Limb (tissue), 2 donors: ENCODE measurements at regions not wholly inside any gene's neighbourhood (a gene's known extent, or its start where the extent isn't known, plus 50 kb on each side); places are given as distances from the start of the nearest gene placed in this dataset.
"Not testable (repeated sequence)": the region's sequence is repeated elsewhere in the genome, so short reads cannot be mapped to it uniquely, and the experiment has no call there.

Experiments
- DNase-seq, 2 donors: peaks; one replicate each; pipeline ENCODE4 v3.0.0-alpha.2; 2016; ENCODE audit errors: extremely low spot score in 2 of 2

DNA sequence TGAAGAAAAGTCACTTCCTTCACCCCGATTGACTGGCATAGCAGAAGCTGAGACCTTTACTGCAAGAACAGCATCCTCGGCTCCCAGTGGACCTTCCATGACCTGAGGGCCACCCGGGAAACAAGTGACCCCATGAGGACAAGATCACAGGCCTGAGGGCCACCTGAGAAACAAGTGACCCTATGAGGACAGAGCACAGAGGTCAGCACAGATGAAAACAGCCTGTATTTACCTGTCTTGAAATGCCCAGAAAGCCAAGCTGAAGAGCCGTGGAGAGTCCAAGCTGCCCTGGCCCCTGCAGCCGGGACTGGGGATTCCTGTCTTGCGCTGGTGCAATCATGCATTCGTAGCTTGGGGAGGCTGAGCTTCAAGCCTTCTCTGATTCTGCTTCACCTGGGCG is 114.2 kb upstream of the SPACA7 start:
- DNase-seq = no peak

DNA sequence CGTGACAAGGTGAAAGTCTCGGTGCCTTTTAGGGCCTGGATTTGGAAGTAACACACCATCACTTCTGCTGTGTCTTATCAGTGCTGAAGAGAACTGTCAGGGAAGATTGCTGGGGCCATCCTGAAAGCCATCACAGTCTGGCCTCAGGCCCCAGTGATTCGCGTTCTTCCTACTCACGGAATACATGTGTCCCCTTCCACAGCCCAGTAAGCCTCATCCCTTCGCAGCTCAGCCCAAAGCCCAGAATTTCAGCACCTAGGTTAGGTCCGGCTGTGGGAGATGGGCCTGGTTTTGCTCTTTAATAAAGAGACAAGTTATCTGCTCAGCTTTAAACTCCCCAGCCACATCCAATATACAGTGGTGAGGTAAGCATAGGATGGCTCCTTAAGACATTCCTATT is 113.0 kb upstream of the SPACA7 start:
- no peak for DNase-seq

DNA sequence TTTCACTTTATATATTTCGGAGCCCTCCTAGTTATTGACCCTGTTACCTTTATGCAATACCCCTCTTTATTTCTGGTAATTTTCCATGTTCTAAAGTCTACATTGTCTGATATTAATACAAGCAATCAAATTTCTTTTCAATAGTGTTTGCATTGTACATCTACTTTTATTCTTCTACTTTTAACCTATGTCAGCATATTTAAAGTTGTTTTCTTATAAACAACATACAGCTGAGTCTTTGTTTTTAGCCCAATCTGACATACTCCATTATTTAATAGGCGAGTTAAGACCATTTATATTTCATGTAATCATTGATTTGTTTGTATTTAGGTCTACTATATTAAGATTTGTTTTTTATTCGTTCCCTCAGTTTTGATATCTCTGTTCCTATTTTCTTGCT is 108.5 kb upstream of the SPACA7 start:
- DNase-seq = no peak

DNA sequence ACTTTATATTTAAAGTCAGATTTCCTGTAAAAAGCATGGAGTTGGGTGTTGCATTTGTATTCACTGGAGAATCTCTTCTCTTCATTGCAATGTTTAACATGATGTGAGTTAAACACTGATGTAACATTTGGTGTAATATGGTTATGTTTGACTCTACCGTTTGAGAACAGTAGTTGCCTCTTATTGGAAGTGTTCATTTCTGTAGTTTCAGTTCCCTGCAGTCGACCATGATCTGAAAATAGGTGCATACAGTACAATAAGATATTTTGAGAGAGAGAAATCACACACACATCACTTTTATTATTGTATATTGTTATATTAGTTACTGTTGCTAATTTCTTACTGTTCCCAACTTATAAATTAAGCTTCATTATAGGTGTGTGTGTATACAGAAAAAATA is 105.2 kb upstream of the SPACA7 start:
- DNase-seq = no peak

DNA sequence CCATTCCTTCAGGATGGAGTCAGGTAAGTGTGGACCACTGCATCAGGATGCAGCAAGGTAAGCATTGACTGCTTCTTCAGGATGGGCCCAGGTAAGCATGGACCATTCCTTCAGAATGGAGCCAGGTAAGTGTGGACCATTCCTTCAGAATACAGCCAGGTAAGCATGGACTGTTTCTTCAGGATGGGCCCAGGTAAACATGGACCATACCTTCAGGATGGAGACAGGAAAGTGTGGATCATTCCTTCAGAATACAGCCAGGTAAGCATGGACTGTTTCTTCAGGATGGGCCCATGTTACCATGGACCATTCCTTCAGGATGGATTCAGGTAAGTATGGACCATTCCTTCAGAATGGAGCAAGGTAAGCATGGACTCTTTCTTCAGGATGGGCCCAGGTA is 89.4 kb upstream of the SPACA7 start:
- DNase-seq = not testable (repeated sequence)

DNA sequence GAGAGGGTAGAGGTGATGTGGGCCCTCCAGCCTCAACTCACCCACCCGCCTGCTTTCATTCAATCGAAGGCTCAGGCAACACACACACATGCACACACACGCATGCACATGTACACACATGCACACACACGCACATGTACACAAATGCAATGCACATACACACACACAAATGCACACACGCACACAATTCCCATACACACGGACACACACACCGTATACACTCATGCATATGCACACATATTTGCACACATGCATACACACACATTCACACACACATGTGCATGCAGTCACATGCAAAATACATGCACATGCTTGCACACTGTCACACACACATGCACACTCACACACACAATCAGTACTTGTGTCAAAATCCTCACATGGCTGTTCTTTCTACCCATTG is 55.9 kb upstream of the SPACA7 start:
- no peak for DNase-seq

DNA sequence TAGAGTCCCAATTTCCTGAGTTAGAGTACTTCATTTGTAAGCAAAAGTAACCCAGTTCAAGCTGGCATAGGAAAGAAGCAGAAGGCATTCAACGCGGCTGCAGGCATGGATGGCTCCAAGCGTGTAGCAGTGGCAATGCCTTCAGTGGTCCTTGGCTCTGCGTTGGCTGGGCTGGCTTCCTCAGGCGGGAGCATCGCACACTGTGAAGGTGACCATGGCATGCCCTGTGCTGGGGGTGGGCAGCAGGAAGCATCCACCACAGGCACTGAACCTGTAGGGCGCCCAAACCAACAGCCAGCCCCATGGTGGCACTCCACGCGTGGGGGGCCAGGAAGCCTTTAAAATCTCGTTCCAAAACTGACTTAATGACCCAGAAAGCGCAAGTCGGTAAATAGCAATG is 53.6 kb upstream of the SPACA7 start:
- no peak for DNase-seq

DNA sequence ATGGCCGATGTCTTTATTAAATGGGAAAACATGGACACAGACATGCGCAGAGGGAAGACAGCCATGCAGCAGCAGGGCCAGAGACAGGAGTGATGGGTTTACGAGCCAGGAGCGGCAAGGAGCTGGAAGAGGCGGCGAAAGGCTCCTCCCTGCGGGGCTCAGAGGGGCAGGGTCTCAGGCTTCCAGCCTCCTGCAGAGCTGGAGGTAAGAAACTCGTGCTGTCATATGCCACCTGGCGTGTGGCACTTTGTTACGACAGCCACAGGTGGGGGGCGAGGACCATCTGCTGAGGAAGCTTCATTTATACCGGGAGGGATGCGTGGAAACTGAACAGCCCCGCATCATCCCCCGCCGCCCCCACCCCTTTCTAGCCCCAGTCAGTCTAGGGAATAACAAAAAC is 52.0 kb upstream of the SPACA7 start:
- no peak for DNase-seq

DNA sequence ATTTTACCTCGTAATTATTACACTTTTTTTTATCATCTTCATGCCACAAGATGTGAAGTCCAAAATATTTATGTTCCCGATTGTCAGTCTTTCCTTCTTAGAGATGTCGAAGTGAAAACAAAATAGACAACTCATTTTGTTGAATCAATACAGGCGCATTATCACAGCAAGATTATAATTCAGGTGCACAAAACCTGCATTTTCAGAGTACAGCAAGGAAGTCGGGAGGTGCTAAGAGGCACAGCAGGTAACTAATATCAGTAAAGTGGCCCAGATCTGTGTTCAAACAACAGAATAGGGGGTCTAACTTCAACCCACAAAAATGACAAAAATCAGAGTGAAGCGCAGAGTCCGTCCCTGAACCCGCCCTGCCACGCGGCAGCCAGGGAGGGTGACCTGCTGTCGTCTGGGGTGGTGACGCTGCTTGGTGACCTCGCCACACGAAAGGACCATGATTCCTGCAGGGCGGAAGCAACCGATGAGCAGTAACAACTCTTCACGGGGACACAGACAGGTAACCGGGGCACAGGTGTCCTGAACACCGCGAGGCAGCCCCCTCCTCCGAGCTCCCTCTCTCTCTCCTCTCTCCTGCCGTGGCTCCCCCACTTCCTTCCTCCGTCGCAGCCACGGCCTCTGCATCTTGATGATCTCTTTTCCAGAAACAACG is 50.9 kb upstream of the SPACA7 start:
- DNase-seq = no peak

DNA sequence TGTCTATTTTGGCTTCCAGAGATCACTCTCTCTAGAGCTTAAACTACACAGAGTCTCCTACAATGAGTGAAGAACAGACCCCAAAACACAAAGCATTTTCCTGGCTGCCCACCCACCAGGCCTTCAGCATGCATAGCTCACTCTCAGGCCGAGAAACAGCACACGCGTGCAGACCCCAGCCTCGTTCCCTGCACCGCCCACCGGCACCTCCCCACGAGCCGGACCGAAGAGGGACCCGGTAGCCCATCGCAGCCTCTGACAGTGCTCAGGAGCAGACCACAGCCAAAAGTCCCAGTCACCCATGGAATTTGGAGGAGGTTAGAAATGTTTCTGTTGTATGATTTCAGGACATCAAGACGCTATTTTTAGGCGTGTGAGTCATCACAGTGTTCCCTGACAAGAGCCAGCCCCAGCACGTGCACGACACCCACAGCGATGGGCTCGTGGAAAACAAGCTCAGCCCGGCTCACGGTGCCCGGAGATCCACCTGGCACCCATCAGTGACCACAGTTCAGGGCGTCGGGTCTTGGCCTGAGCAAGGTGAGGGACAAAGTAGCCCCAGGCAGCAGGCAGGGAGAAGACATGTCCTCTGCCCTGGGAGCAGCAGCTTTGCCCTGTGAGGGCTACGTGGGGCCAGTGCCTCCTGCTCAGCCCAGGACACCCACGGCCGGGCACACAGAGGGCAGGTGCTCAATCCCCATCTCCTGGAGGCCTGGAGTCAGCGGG is 50.1 kb upstream of the SPACA7 start:
- DNase-seq = no peak
